ENCODE measurements at regions not wholly inside any gene's neighbourhood (a gene's known extent, or its start where the extent isn't known, plus 50 kb on each side); places are given as distances from the start of the nearest gene placed in this dataset.

DNA sequence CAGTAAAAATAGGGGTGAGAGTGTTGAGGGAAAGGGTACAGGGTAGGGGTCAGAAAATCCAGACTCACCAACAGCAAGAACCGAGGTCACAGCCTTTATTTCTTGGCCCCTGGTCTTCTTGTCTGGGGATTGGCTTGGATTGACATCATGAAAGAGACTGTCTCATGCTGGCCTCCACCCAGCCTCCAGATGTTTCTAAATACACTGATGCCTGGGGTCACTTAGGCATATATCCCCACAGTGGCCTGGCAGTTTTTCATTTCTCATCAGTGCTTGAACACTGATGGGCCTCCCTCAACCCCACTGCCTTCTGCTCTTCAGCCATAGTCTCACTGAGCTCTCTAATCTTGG is 173.9 kb downstream of the RTL9 start:
- Histone ChIP-seq H4K20me1 (ENCODE audit: insufficient read depth, low read length) (no peaks in the 10 kb centered on the region), H3K36me3 (replicated peaks in 1 of 2; ENCODE audit: control insufficient read depth in 1 of 2, insufficient read depth in 2 of 2, low read length in 2 of 2) (no peaks in the 10 kb centered on the region), H3K9me3 (ENCODE audit: low read length) (no peaks in the 10 kb centered on the region), H3K4me2 (ENCODE audit: low read depth, low read length) (no peak overlapping the region), H3K79me2 (ENCODE audit: insufficient read depth, low read length) (no peaks in the 10 kb centered on the region), H3K4me1 (ENCODE audit: insufficient read depth, low read length) (no peaks in the 10 kb centered on the region), H3K27ac (ENCODE audit: extremely low read length, insufficient read depth, low read length) (no peak overlapping the region), H3K27me3 (ENCODE audit: control insufficient read depth in 1 of 2, insufficient read depth in 2 of 2, low read length in 2 of 2) (no peaks in the 10 kb centered on the region), H3K4me3 (replicated peaks in 1 of 3; ENCODE audit: insufficient read depth in 1 of 3, low read depth in 2 of 3, low read length in 3 of 3) (no peak overlapping the region), H3K9ac (ENCODE audit: insufficient read depth, low read depth, low read length) (no peak overlapping the region), H2AFZ (ENCODE audit: low read length) (no peak overlapping the region)
- no peak for ATAC-seq
- DNase-seq (ENCODE audit: low spot score), result no peak
- whole genome bisulfite sequencing (ENCODE audit: low lambda C conversion rate), result 0% methylated on average over 1 of the region's 1 CpG
- intact Hi-C loops (cut with micrococcal nuclease; ENCODE audit: unreplicated experiment), result no loop called here
- FAIRE-seq, result no peak
- in situ Hi-C loops (cut with HindIII; ENCODE audit: extremely low pct_ligation_motif_present, low pct_unique_long_range_greater_than_20kb), result no loop called here
- BruUV-seq (replicated peaks), result no TSS peak
- TF ChIP-seq TBX2 (CRISPR knock-in tag; IDR thresholded peaks at IDR 0.05; ENCODE audit: borderline replicate concordance) (no peak), KLF15 (CRISPR knock-in tag; IDR thresholded peaks at IDR 0.05; ENCODE audit: borderline replicate concordance) (no peak), REPIN1 (CRISPR knock-in tag; IDR thresholded peaks at IDR 0.05; ENCODE audit: borderline replicate concordance, low read depth) (no peak), ZNF274 (CRISPR knock-in tag; IDR thresholded peaks at IDR 0.05) (no peak), ZNF34 (CRISPR knock-in tag; IDR thresholded peaks at IDR 0.05; ENCODE audit: borderline replicate concordance) (no peak), ZNF660 (CRISPR knock-in tag; IDR thresholded peaks at IDR 0.05; ENCODE audit: borderline replicate concordance, low read depth) (no peak), ZFP82 (CRISPR knock-in tag; IDR thresholded peaks at IDR 0.05; ENCODE audit: borderline replicate concordance) (no peak), ZBTB40 (IDR thresholded peaks at IDR 0.05) (no peak), ZBTB40 (CRISPR knock-in tag; IDR thresholded peaks at IDR 0.05) (no peak)
- TF ChIP-seq, protein P1, sequence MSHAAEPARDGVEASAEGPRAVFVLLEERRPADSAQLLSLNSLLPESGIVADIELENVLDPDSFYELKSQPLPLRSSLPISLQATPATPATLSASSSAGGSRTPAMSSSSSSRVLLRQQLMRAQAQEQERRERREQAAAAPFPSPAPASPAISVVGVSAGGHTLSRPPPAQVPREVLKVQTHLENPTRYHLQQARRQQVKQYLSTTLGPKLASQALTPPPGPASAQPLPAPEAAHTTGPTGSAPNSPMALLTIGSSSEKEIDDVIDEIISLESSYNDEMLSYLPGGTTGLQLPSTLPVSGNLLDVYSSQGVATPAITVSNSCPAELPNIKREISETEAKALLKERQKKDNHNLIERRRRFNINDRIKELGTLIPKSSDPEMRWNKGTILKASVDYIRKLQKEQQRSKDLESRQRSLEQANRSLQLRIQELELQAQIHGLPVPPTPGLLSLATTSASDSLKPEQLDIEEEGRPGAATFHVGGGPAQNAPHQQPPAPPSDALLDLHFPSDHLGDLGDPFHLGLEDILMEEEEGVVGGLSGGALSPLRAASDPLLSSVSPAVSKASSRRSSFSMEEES (CRISPR knock-in tag; IDR thresholded peaks at IDR 0.05), result no peak
- ChIA-PET POLR2A (no interaction called here), CTCF (ENCODE audit: low intra/inter-chr PET ratio, low total read pairs) (no interaction called here)

All from HepG2 (cell line).